ENCODE measurements at regions not wholly inside any gene's neighbourhood (a gene's known extent, or its start where the extent isn't known, plus 50 kb on each side); places are given as distances from the start of the nearest gene placed in this dataset.

DNA sequence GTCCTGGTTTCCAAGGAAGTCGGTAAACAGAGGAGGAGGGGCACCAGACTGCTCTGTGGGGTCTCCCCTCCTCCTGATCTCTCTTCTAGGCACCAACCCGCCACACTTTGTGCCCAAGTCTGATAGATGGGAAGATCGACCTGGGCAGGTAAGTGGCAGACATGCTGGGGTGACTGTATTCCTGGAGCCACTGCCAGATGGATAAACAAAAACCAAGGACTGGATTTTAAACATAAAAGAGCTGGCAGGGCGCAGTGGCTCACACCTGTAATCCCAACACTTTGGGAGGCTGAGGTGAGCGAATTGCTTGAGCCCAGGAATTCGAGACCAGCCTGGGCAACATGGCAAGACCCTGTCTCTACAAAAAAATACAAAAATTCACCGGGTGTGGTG, 181.2 kb downstream of the ANAPC1 start:
- H3K4me3 ChIP-seq (ENCODE audit: low read depth, low read length, poor library complexity, severe bottlenecking): peak overlapping the region; percentile 3
- intact Hi-C loops (cut with micrococcal nuclease; ENCODE audit: unreplicated experiment): loop anchor here (10.0 kb wide), 1 partner anchor 578 kb away; the partner anchor contains the start of gene BCL2L11
- POLR2A ChIA-PET: interaction anchor here (1.0 to 1.5 kb wide), 2 partner anchors 10 to 25 kb away, joined by 3 to 5 read pairs; no protein-coding TSS in a partner anchor
- H3K27ac ChIP-seq (ENCODE audit: low read depth, low read length, poor library complexity, severe bottlenecking): peak overlapping the region; percentile 94
- no TSS peak for BruUV-seq (replicated peaks)
- H3K4me2 ChIP-seq (ENCODE audit: low read length): peak overlapping the region; percentile 69
- H3K36me3 ChIP-seq (ENCODE audit: insufficient read depth, low read length): no peaks in the 10 kb centered on the region
- TF ChIP-seq, protein P1, sequence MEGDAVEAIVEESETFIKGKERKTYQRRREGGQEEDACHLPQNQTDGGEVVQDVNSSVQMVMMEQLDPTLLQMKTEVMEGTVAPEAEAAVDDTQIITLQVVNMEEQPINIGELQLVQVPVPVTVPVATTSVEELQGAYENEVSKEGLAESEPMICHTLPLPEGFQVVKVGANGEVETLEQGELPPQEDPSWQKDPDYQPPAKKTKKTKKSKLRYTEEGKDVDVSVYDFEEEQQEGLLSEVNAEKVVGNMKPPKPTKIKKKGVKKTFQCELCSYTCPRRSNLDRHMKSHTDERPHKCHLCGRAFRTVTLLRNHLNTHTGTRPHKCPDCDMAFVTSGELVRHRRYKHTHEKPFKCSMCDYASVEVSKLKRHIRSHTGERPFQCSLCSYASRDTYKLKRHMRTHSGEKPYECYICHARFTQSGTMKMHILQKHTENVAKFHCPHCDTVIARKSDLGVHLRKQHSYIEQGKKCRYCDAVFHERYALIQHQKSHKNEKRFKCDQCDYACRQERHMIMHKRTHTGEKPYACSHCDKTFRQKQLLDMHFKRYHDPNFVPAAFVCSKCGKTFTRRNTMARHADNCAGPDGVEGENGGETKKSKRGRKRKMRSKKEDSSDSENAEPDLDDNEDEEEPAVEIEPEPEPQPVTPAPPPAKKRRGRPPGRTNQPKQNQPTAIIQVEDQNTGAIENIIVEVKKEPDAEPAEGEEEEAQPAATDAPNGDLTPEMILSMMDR (conservative IDR thresholded peaks at IDR 0.05; ENCODE audit: low read length): no peak
- no peak for TF ChIP-seq EZH2phosphoT487 (IDR thresholded peaks at IDR 0.05; ENCODE audit: borderline replicate concordance, low read depth, low read length)
- no peaks in the 10 kb centered on the region for H3K9me3 ChIP-seq (ENCODE audit: low read length)
- no peaks in the 10 kb centered on the region for H3K9me2 ChIP-seq (ENCODE audit: insufficient read depth, low read length)
- H3K4me1 ChIP-seq (ENCODE audit: insufficient read depth, low read length, poor library complexity, severe bottlenecking): peaks cover 91% of the 10 kb centered on the region
- H4K20me1 ChIP-seq (ENCODE audit: insufficient read depth, low read length): no peaks in the 10 kb centered on the region
- peaks cover 5% of the 10 kb centered on the region; the same call in 1 of the 2 replicates for H3K79me2 ChIP-seq (ENCODE audit: insufficient read depth, low read depth, low read length)
- H2AFZ ChIP-seq (ENCODE audit: low read length): no peak overlapping the region
- CTCF ChIA-PET (ENCODE audit: unreplicated experiment): interaction anchor here (0.9 to 1.3 kb wide), 2 partner anchors 11 to 19 kb away, joined by 3 read pairs; no protein-coding TSS in a partner anchor
- no peak for DNase-seq (ENCODE audit: low spot score)

DNA sequence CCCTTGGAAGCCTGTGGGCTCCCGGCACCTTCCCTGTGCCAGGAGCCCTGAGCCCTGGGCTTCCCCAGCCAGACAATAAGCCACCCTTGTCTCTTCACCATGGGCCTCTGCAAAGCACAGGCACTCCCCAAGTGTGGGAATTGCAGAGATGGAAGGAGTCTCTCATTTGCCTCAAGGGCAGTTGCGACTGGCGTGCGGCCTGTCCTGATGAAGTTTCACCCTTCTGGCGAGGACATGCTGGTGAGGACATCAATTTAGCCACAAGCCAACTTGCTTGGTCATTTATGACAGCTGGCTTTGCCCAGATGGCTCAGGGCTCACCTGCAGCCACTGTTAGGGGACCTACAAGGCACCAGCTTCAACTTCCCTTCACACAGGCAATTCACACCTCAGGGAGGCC, 180.2 kb downstream of the ANAPC1 start:
- BruUV-seq (replicated peaks): no TSS peak
- CTCF ChIA-PET (ENCODE audit: unreplicated experiment): interaction anchor here (0.9 kb wide), 1 partner anchor 12 kb away, joined by 3 read pairs; no protein-coding TSS in a partner anchor

More for the DNA sequence above, 180.2 kb downstream of the ANAPC1 start:
- DNase-seq (ENCODE audit: low spot score): peak; percentile 73
- intact Hi-C loops (cut with micrococcal nuclease; ENCODE audit: unreplicated experiment): loop anchor here (10.0 kb wide), 1 partner anchor 579 kb away; the partner anchor contains the start of gene BCL2L11
- H3K27ac ChIP-seq (ENCODE audit: low read depth, low read length, poor library complexity, severe bottlenecking): peak overlapping the region; percentile 94
- H3K36me3 ChIP-seq (ENCODE audit: insufficient read depth, low read length): no peaks in the 10 kb centered on the region
- H4K20me1 ChIP-seq (ENCODE audit: insufficient read depth, low read length): no peaks in the 10 kb centered on the region
- no peaks in the 10 kb centered on the region for H3K9me3 ChIP-seq (ENCODE audit: low read length)
- peak overlapping the region; percentile 51 for H3K4me3 ChIP-seq (ENCODE audit: low read depth, low read length, poor library complexity, severe bottlenecking)
- H2AFZ ChIP-seq (ENCODE audit: low read length): no peak overlapping the region; the same call in 1 of the 2 replicates
- H3K4me2 ChIP-seq (ENCODE audit: low read length): peak overlapping the region; percentile 69
- POLR2A ChIA-PET: interaction anchor here (1.0 kb wide), 1 partner anchor 11 kb away, joined by 3 read pairs; no protein-coding TSS in a partner anchor
- TF ChIP-seq, protein P1 (conservative IDR thresholded peaks at IDR 0.05; ENCODE audit: low read length): no peak
- no peak for TF ChIP-seq EZH2phosphoT487 (IDR thresholded peaks at IDR 0.05; ENCODE audit: borderline replicate concordance, low read depth, low read length)
- peaks cover 93% of the 10 kb centered on the region for H3K4me1 ChIP-seq (ENCODE audit: insufficient read depth, low read length, poor library complexity, severe bottlenecking)
- H3K9me2 ChIP-seq (ENCODE audit: insufficient read depth, low read length): no peaks in the 10 kb centered on the region
- peaks cover 5% of the 10 kb centered on the region; the same call in 1 of the 2 replicates for H3K79me2 ChIP-seq (ENCODE audit: insufficient read depth, low read depth, low read length)
